ENCODE measurements at regions not wholly inside any gene's neighbourhood (a gene's known extent, or its start where the extent isn't known, plus 50 kb on each side); places are given as distances from the start of the nearest gene placed in this dataset.

- Histone ChIP-seq H3K27ac (no peak overlapping the region), H3K27me3 (replicated peaks; ENCODE audit: insufficient read depth) (no peaks in the 10 kb centered on the region), H3K4me3 (peak overlapping the region; percentile 9), H3K4me1 (ENCODE audit: control insufficient read depth in 1 of 2, low read depth in 2 of 2) (peaks cover 0 to 10% of the 10 kb centered on the region in 2 donors), H3K9me3 (no peaks in the 10 kb centered on the region), H3K36me3 (no peaks in the 10 kb centered on the region)
- no peak for DNase-seq (ENCODE audit: low spot score)
- no peak for ATAC-seq (ENCODE audit: insufficient number of reproducible peaks, low FRiP score, low read depth)
- TF ChIP-seq, protein P1, sequence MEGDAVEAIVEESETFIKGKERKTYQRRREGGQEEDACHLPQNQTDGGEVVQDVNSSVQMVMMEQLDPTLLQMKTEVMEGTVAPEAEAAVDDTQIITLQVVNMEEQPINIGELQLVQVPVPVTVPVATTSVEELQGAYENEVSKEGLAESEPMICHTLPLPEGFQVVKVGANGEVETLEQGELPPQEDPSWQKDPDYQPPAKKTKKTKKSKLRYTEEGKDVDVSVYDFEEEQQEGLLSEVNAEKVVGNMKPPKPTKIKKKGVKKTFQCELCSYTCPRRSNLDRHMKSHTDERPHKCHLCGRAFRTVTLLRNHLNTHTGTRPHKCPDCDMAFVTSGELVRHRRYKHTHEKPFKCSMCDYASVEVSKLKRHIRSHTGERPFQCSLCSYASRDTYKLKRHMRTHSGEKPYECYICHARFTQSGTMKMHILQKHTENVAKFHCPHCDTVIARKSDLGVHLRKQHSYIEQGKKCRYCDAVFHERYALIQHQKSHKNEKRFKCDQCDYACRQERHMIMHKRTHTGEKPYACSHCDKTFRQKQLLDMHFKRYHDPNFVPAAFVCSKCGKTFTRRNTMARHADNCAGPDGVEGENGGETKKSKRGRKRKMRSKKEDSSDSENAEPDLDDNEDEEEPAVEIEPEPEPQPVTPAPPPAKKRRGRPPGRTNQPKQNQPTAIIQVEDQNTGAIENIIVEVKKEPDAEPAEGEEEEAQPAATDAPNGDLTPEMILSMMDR (IDR thresholded peaks at IDR 0.05) = no peak
These were observed 233.2 kb upstream of the AUTS2 start for GRCh38 chr7:69364813-69365643.

GRCh38 chr7:69365651-69366192 is 232.6 kb upstream of the AUTS2 start:
- peak overlapping the region; percentile 9 for H3K4me3 ChIP-seq
- H3K4me1 ChIP-seq (ENCODE audit: control insufficient read depth in 1 of 2, low read depth in 2 of 2) = peaks cover 0 to 10% of the 10 kb centered on the region in 2 donors
- H3K9me3 ChIP-seq = no peaks in the 10 kb centered on the region
- H3K36me3 ChIP-seq = no peaks in the 10 kb centered on the region
- no peak for DNase-seq (ENCODE audit: low spot score)
- no peak overlapping the region for H3K27ac ChIP-seq
- no peak for ATAC-seq (ENCODE audit: insufficient number of reproducible peaks, low FRiP score, low read depth)
- no peaks in the 10 kb centered on the region for H3K27me3 ChIP-seq (replicated peaks; ENCODE audit: insufficient read depth)
- TF ChIP-seq, protein P1 (IDR thresholded peaks at IDR 0.05) = no peak

- DNase-seq (ENCODE audit: low spot score) (no peak), ATAC-seq (ENCODE audit: insufficient number of reproducible peaks, low FRiP score, low read depth) (no peak)
- Histone ChIP-seq H3K27ac (no peak overlapping the region), H3K4me1 (ENCODE audit: control insufficient read depth in 1 of 2, low read depth in 2 of 2) (peaks cover 0 to 10% of the 10 kb centered on the region in 2 donors), H3K27me3 (replicated peaks; ENCODE audit: insufficient read depth) (no peaks in the 10 kb centered on the region), H3K4me3 (no peak overlapping the region), H3K9me3 (no peaks in the 10 kb centered on the region), H3K36me3 (no peaks in the 10 kb centered on the region)
- TF ChIP-seq, protein P1 (IDR thresholded peaks at IDR 0.05) = no peak
These were observed 230.5 kb upstream of the AUTS2 start for GRCh38 chr7:69367780-69368179.

DNA sequence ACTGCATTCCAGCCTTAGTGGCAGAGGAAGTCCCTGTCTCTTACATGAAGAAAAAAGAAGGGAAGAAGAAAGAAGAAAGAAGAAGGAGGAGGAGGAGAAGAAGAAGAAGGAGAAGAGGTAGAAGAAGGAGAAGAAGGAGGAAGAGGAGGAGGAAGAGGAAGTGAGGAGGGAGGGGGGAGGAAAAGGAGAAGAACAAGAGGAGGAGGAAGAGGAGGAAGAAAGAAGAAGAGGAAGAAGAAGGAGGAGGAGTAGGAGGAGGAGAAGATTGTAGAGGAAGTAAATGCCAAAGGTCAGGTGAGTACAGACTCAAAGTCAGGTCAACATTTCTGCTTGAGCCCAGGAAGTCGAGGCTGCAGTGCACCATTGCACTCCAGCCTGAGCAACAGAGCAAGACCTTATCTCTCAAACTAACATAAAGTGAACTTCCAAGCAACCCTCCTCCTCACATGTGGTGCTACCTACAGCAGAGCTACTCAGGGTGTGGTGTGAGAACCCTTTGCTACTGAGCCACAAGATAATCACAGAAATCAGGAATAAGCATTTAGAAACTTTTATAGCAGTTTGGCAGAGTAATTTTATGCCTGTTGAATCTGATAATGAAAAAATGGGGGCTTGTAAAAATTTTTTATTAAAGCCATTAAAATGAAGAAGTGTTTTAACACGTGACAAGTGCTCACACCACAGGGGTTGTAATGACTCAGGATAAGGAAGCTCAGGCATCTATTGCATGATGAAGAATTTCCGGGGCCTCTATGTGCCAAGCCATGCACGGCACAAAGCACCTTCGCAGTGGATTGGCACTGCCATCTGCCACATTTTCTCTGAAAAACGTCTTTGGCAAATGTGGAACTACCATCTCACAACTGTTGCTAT is 224.9 kb upstream of the AUTS2 start:
- H3K4me3 ChIP-seq = peak overlapping the region; percentile 10
- TF ChIP-seq, protein P1 (IDR thresholded peaks at IDR 0.05) = no peak
- H3K9me3 ChIP-seq = no peaks in the 10 kb centered on the region
- no peaks in the 10 kb centered on the region for H3K27me3 ChIP-seq (replicated peaks; ENCODE audit: insufficient read depth)
- DNase-seq (ENCODE audit: low spot score) (no peak), ATAC-seq (ENCODE audit: insufficient number of reproducible peaks, low FRiP score, low read depth) (no peak)
- no peak overlapping the region for H3K27ac ChIP-seq
- H3K36me3 ChIP-seq = no peaks in the 10 kb centered on the region
- H3K4me1 ChIP-seq (ENCODE audit: control insufficient read depth in 1 of 2, low read depth in 2 of 2) = peaks cover 0 to 15% of the 10 kb centered on the region in 2 donors

- DNase-seq (ENCODE audit: low spot score) = no peak
- Histone ChIP-seq H3K9me3 (no peaks in the 10 kb centered on the region), H3K4me1 (ENCODE audit: control insufficient read depth in 1 of 2, low read depth in 2 of 2) (peaks cover 0 to 15% of the 10 kb centered on the region in 2 donors), H3K27me3 (replicated peaks; ENCODE audit: insufficient read depth) (no peaks in the 10 kb centered on the region), H3K36me3 (no peaks in the 10 kb centered on the region), H3K27ac (no peak overlapping the region), H3K4me3 (peak overlapping the region; percentile 10)
- ATAC-seq (ENCODE audit: insufficient number of reproducible peaks, low FRiP score, low read depth) = no peak
- TF ChIP-seq, protein P1 (IDR thresholded peaks at IDR 0.05) = no peak
These were observed 224.2 kb upstream of the AUTS2 start for GRCh38 chr7:69374044-69374425.
